GM10266 (cell line): ENCODE measurements at regions not wholly inside any gene's neighbourhood (a gene's known extent, or its start where the extent isn't known, plus 50 kb on each side); places are given as distances from the start of the nearest gene placed in this dataset.

Source experiments
- DNase-seq: peaks from one replicate; pipeline ENCODE4 v3.0.0; 2012; ENCODE audit errors: extremely low spot score
- TF ChIP-seq, protein P1 (sequence below): IDR thresholded peaks from 2 replicates; pipeline ENCODE4 v1.5.1; 2012; ENCODE audit warnings: mild to moderate bottlenecking, low read depth; ENCODE audit not compliant: control insufficient read depth, insufficient read depth; ENCODE audit errors: missing control alignments

DNA sequence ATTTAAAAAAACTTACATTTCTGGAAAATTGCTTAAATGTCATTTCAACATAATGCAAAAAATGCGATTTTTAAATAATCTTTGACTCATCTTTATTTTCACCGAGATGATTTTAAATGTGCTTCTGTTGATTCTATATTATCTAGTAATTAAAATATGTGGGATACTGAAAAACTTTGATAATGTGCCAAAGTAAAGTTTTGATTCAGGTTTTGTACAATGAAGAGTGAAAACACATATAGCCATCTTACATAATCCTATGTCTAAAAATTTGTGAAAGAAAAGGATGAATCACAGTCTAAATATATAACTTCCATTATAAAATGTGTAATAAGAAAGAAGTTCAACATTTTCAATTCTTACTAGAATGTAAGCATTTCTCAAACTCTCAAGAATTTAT lies 204.3 kb upstream of the ZC3H15 start:
- no peak for DNase-seq
- TF ChIP-seq, protein P1, sequence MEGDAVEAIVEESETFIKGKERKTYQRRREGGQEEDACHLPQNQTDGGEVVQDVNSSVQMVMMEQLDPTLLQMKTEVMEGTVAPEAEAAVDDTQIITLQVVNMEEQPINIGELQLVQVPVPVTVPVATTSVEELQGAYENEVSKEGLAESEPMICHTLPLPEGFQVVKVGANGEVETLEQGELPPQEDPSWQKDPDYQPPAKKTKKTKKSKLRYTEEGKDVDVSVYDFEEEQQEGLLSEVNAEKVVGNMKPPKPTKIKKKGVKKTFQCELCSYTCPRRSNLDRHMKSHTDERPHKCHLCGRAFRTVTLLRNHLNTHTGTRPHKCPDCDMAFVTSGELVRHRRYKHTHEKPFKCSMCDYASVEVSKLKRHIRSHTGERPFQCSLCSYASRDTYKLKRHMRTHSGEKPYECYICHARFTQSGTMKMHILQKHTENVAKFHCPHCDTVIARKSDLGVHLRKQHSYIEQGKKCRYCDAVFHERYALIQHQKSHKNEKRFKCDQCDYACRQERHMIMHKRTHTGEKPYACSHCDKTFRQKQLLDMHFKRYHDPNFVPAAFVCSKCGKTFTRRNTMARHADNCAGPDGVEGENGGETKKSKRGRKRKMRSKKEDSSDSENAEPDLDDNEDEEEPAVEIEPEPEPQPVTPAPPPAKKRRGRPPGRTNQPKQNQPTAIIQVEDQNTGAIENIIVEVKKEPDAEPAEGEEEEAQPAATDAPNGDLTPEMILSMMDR: no peak

DNA sequence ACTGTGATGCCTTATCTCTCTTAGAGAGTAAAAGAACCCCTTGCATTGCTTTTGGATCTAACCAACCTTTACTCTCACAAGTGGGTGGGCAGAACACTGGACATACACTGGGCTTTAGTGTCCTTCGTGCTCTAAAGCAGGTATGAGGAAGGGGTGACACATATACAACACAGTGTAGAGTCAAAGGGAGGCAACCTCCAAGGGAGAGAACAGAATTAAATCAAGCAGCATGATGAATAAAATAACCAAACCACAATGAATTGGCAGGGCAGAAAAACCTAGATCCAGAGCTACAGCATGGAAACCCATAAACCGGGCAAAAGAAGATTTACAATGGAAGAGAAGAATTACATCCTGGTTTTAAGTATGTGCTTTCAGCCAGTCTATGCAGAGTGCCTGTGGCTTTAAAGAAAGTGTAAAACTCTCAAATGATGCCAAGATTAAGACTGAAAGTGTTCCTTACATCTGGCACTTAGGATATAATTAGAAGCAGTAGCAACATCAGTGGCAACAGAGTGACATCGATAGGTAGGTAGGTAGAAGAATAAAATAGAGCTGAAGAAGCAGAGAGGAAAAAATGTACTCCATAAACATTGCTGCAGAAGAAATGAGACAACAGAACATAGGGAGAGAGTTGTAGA lies 191.7 kb upstream of the ZC3H15 start:
- TF ChIP-seq, protein P1: no peak
- no peak for DNase-seq

DNA sequence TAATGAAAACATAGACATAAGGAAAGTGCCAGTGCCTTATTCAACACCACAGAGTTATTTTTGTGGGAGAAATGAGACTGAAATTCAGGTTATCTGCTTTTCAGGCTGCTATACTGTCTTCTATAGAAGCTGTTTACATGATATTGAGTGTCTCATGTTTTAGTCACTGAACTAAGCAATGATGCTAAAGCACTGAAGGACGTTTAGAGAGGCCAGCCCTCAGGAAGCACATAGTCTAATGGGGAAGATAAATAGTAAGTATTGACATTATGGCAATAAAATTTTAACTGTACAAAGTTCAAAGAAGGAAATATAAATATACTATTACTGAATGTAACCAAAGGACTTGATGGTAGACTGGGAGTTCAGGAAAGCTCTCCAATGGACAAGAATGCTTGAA lies 186.4 kb upstream of the ZC3H15 start:
- TF ChIP-seq, protein P1: no peak
- no peak for DNase-seq

DNA sequence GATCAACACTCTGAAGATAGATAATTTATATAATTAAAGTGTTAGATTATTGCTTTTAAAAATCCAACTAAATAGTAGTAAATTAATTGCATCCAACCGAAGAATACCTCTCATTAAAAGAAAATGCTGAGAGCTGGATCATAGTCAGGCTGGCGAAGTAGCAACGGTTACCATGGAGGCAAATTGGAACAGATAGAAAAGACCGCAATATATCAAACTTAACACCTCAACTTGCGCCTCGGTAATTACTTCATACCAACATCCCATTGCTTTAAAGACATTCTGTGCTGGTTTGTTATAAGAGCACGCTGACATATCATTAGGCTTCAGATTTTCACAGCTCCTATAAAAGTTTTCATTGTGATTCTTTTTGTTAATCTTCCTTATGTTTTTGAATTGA lies 183.8 kb upstream of the ZC3H15 start:
- no peak for DNase-seq
- TF ChIP-seq, protein P1: no peak

DNA sequence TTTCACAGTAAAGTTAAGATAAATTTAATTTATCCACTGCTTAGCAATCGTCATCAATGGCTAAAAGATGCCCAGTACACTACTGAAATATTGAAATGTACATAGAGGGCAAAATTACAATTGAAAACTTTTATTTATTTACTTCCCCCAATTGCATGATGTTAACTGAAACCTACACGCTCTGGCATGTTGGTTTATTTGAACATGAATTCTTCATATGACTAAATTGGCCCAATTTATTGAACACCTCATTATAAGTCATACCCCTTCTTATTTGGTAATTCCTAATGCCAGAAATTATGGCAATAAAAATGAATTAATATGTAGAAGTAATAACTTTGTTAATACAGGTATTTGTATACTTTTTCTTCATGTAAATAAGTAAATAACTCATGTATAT lies 183.0 kb upstream of the ZC3H15 start:
- TF ChIP-seq, protein P1: no peak
- no peak for DNase-seq

DNA sequence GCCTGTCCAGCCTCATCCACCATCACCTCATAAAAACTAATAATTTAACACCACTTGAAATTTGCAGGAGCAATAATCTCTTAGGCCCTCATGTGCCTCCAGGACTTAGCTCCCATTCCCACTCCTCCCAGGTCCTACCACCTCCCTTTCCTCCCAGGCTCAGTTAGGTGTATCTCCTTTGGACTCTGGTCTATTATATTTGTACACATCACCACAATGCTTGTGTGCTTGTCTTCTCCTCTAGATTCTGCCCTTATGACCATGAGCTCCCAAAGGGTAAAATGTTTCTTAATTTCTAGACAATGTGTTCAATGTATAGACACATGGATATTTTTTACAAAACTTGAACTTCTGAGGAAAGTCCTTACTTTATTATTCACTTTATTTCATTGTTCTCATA lies 182.0 kb upstream of the ZC3H15 start:
- DNase-seq: no peak
- TF ChIP-seq, protein P1: no peak

DNA sequence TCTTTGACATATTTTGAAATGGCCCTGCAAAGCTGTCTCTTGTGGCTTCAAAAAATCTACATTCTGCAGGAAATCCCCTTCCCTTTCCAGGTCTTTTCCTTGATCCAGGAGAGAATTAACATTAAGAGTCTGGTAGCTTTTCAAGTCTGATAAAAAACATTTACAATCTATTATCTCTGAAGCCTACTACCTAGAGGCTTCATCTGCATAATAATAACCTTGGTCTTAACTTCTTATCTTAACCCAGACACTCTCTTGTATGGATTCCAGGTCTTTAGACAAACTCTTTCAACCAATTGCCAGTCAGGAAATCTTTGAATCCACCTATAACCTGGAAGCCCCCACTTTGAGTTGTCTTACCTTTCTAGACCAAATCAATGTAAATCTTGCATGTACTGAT lies 179.3 kb upstream of the ZC3H15 start:
- TF ChIP-seq, protein P1: no peak
- no peak for DNase-seq
